Head of caudate nucleus (tissue), 42 donors: ENCODE measurements at regions not wholly inside any gene's neighbourhood (a gene's known extent, or its start where the extent isn't known, plus 50 kb on each side); places are given as distances from the start of the nearest gene placed in this dataset.

Experiments used
- DNase-seq, 42 donors: peaks; one replicate each; pipeline versions ENCODE4 v3.0.0 to v3.0.0-alpha.2; 2020 to 2021; ENCODE audit warnings: mixed read lengths in 7 of 42
- intact Hi-C: fragments of 100-400 bp; cut with DNase I; formaldehyde crosslinking; loops from one replicate; pipeline ENCODE4 v1.15.0; 2022

- intact Hi-C loops: no loop called here
- no peak for DNase-seq
Measured at GRCh38 chr11:115678942-115679341, 174.7 kb upstream of the CADM1 start.

GRCh38 chr11:115677190-115677589 is 173.0 kb upstream of the CADM1 start:
- no peak for DNase-seq
- intact Hi-C loops: no loop called here

DNA sequence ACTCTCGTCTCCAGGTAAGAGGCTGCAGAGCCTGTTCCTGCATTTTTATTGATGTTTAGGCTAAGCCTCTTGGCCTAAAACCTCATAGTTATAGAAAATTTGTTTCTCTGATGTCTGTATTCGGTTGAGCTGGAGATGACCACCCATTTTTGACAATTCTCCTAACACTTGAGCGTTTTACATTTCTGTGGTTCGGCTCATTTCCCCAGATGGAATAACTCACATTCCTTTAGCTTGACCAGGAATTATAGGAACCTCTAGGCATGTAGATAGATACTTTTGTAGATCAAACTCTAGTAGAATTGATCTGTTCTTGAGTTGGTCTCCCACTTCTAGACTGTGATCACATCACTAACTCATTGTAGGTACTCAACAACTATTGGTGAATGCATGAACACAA is 172.6 kb upstream of the CADM1 start:
- DNase-seq: no peak
- intact Hi-C loops: no loop called here

DNA sequence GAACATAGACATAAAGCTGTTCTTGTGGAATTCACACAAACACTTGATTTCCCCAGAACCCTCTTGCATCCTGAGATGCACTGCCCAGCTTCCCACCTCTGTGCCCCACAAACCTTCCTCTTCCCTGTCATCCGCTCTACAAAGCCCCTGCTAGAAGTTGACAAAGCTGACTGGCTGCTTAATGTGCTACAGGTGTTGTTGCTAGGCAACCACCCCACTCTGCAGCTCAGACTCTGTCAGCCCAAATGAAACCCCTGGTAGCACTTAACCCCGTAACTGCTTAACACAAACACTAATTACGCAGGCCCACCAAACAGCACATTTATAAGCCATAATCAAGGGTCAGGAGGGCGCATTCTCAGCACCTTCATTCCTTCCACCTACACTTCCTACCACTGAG is 172.0 kb upstream of the CADM1 start:
- intact Hi-C loops: no loop called here
- DNase-seq: peak in 7 of 42 donors; percentile 18 to 62 (median 31)

GRCh38 chr11:115674937-115675544 is 170.8 kb upstream of the CADM1 start:
- no peak for DNase-seq
- intact Hi-C loops: no loop called here

GRCh38 chr11:115674176-115674936 is 170.1 kb upstream of the CADM1 start:
- intact Hi-C loops: no loop called here

GRCh38 chr11:115673720-115674119 is 169.5 kb upstream of the CADM1 start:
- DNase-seq: no peak
- intact Hi-C loops: no loop called here

More at GRCh38 chr11:115674176-115674936, 170.1 kb upstream of the CADM1 start:
- peak in 40 of 42 donors; percentile 27 to 85 (median 61) for DNase-seq

- intact Hi-C loops: no loop called here
- DNase-seq: peak in 11 of 42 donors; percentile 18 to 71 (median 45)
Measured at GRCh38 chr11:115672999-115673411, 168.8 kb upstream of the CADM1 start.

GRCh38 chr11:115672412-115672811 is 168.2 kb upstream of the CADM1 start:
- no peak for DNase-seq
- intact Hi-C loops: no loop called here

DNA sequence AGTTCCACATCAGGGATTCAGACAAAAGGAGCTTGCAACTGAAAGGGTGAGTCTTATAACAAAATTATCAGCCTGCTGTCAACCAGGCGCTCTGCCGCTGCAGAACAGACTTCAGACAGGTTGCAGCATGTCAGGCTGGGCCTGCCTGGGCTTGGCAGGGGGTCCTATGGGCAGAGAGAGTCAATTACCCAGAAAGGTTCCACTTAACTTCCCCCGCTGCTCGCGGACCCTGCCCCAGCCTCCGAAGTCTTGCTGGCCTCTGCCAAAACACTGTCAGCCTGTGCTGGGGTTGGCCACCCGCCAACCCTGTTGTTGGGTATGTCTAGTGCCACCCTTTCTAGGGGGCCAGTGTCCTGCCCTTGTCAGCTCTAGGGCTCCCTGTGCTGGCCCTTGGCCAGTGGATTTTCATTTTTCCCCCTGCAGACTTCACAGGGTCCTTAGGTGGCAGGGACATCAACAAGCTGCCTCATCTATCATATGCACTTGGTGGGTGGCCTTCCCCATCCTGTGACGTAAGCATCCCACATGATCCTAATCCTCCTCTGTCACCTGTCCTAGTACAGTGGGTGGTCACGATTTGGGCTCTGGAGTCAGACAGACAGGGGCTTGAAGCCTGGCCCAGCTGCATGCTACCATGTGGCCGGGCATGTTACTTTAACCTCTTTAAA is 166.5 kb upstream of the CADM1 start:
- DNase-seq: no peak
- intact Hi-C loops: no loop called here

GRCh38 chr11:115665958-115666357 is 161.7 kb upstream of the CADM1 start:
- intact Hi-C loops: no loop called here
- DNase-seq: peak in 1 of 42 donors; percentile 44

- intact Hi-C loops: no loop called here
- DNase-seq: peak in 10 of 42 donors; percentile 24 to 63 (median 40)
Measured at GRCh38 chr11:115665175-115665821, 161.1 kb upstream of the CADM1 start.

- intact Hi-C loops: no loop called here
Measured at GRCh38 chr11:115664313-115664712, 160.1 kb upstream of the CADM1 start.

GRCh38 chr11:115663790-115664189 is 159.6 kb upstream of the CADM1 start:
- DNase-seq: peak in 7 of 42 donors; percentile 18 to 72 (median 39)
- intact Hi-C loops: no loop called here

More at GRCh38 chr11:115664313-115664712, 160.1 kb upstream of the CADM1 start:
- no peak for DNase-seq

DNA sequence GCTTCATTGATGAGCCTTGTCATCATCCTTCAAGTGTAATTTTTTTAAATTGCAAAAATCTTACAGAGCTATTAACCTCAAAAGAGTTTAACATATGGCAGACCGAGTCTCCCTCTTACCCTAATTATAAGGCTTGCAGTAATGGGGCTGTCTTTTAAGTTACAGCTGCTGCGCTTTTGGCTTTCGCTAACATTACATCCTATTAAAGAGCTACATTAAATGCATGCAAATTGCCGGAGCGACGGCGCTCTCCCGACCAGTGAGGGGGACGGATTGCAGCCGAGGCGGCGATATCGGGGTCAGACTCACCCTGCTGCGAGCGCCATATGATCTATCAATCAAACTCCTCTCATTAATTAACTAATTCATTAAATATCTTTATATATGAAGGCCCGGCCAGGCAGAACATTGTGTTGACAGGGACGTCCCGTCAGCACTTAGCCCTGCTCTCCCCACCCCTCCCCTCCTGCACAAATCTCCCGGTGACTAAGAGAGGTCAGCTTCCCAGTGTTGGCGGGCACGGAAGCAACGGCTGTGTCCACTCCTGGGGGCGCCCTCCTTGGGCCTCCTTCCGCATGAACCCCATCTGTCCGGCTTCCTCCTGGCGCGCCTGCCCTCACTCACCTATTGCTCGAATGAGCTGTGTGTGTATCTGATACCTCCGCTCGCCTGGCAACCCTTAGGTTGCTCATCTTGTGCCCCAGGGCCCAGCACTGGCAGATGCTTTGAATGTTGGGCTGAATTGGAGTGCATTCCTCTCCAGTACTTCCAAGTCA is 156.0 kb upstream of the CADM1 start:
- intact Hi-C loops: no loop called here

GRCh38 chr11:115659061-115659963 is 155.1 kb upstream of the CADM1 start:
- peak in 30 of 42 donors; percentile 13 to 69 (median 51) for DNase-seq
- intact Hi-C loops: no loop called here

More for the DNA sequence above, 156.0 kb upstream of the CADM1 start:
- no peak for DNase-seq

DNA sequence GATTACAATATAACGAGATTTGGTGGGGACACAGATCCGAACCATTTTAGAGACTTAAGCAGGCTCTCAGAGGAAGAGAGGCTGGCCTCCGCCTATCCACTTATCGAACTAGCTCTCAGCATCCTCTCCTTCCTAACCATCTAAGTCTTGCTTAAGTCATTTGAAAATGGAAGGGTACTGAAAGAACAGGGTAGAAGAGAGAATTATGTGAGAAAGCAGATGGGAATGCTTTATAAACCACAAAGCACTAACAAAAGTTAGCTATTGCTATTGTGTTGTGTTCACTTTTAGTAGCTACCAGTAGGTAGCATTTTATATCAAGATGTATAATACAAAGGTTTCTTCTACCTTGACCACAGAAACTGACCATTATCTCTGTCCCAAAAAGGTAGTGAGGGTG is 153.4 kb upstream of the CADM1 start:
- DNase-seq: no peak
- intact Hi-C loops: no loop called here

DNA sequence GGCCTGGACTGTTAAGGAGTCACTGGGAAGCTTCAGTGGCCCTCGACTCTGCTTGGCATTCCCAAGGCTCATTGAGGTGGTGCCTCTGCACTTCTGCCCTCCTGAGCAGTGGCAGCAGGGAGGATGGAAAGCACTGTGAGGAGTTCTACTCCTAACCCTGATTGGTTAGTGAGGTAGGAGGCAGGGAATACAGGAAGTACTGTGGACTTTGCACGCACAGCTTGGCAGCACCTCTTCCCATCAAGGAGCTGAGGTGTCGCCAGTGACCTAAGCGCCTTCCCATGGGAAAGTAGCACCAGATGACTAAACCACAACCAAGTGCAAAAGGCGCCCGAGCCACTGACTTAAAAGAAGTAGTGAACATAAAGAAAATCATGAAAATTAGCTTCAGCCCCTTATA is 152.5 kb upstream of the CADM1 start:
- DNase-seq: no peak
- intact Hi-C loops: no loop called here
